ENCODE measurements at regions not wholly inside any gene's neighbourhood (a gene's known extent, or its start where the extent isn't known, plus 50 kb on each side); places are given as distances from the start of the nearest gene placed in this dataset.

DNA sequence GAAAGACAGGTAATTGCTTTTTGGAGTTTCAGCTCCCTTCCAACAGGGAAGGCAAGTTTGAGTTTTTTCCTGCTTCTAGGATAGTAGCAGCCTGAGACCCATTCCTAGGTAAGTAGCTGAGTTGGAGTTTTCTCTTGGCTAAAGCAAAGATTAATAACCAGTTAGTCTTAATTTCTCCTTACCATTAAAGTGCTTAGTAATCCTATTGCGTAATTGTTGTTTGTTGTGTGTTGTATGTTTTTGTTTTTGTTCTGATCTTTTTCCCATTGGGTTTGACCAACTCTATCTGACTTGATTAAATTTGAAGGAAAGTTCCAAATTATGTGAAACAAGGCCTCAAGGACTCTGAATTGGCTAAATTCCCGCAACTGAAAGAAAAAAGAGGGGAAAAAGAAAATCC lies 83.5 kb downstream of the TBX22 start:
- H4K20me1 ChIP-seq (ENCODE audit: insufficient read depth, low read length): no peaks in the 10 kb centered on the region
- no peaks in the 10 kb centered on the region for H3K4me1 Mint-ChIP-seq
- TF ChIP-seq, protein P1, sequence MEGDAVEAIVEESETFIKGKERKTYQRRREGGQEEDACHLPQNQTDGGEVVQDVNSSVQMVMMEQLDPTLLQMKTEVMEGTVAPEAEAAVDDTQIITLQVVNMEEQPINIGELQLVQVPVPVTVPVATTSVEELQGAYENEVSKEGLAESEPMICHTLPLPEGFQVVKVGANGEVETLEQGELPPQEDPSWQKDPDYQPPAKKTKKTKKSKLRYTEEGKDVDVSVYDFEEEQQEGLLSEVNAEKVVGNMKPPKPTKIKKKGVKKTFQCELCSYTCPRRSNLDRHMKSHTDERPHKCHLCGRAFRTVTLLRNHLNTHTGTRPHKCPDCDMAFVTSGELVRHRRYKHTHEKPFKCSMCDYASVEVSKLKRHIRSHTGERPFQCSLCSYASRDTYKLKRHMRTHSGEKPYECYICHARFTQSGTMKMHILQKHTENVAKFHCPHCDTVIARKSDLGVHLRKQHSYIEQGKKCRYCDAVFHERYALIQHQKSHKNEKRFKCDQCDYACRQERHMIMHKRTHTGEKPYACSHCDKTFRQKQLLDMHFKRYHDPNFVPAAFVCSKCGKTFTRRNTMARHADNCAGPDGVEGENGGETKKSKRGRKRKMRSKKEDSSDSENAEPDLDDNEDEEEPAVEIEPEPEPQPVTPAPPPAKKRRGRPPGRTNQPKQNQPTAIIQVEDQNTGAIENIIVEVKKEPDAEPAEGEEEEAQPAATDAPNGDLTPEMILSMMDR (IDR thresholded peaks at IDR 0.05): no peak
- no peaks in the 10 kb centered on the region for H3K36me3 Mint-ChIP-seq
- no peaks in the 10 kb centered on the region for H3K4me1 ChIP-seq (ENCODE audit: control insufficient read depth in 1 of 2, insufficient read depth in 2 of 2, low read length in 2 of 2)
- no peak overlapping the region for H3K9ac ChIP-seq (ENCODE audit: insufficient read depth, low read length, poor library complexity, severe bottlenecking)
- peaks cover 0 to 2% (median 0%) of the 10 kb centered on the region in 3 donors for H3K27me3 Mint-ChIP-seq (ENCODE audit: low read depth in 3 of 3)
- peaks cover 0 to 8% (median 5%) of the 10 kb centered on the region in 7 donors for H3K9me3 Mint-ChIP-seq
- H3K27me3 ChIP-seq (ENCODE audit: control insufficient read depth in 2 of 2, insufficient read depth in 2 of 2, low read length in 2 of 2): no peaks in the 10 kb centered on the region
- no peaks in the 10 kb centered on the region for H3K36me3 ChIP-seq (replicated peaks in 1 of 2; ENCODE audit: control insufficient read depth in 1 of 2, insufficient read depth in 2 of 2, low read length in 2 of 2)
- WGBS (ENCODE audit: insufficient coverage): no CpG with 5 or more reads among the region's 2 CpGs
- no peak overlapping the region for H2AFZ ChIP-seq (ENCODE audit: insufficient read depth, low read depth, low read length, poor library complexity, severe bottlenecking)
- no peak overlapping the region for H3K27ac Mint-ChIP-seq
- no peak for DNase-seq
- no peak overlapping the region for H3K4me3 Mint-ChIP-seq
- no peak overlapping the region for H3K4me2 ChIP-seq (replicated peaks; ENCODE audit: extremely low read depth, low read length, poor library complexity, severe bottlenecking)
- no peak overlapping the region for H3K4me3 ChIP-seq (replicated peaks in 1 of 3; ENCODE audit: low read depth in 2 of 3, low read length in 3 of 3)
- no peak overlapping the region for H3K27ac ChIP-seq (ENCODE audit: low read depth in 1 of 2, low read length in 2 of 2)
- no peaks in the 10 kb centered on the region for H3K79me2 ChIP-seq (ENCODE audit: insufficient read depth, low read length)
- H3K9me3 ChIP-seq (replicated peaks in 1 of 2; ENCODE audit: control insufficient read depth in 1 of 2, insufficient read depth in 1 of 2, low read length in 2 of 2): no peaks in the 10 kb centered on the region
- intact Hi-C loops (cut with micrococcal nuclease): no loop called here

DNA sequence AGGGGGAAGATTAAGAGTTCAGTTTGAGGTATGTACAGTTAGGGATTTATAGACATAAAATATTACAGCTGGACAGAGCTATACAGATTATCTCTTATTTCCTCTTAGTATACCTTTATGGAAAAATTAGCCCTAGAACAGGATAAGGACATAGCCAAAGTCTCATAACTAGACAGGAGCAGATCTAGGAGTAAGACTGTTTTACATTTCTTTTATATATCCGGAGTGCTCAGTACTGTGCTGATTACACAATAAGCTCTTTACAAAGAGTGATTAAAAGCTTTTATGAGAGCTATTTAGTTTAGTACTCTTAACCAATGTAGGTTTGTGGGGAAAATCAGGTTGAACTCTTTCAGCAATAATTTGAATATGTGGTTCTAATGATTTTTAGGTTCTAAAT lies 105.8 kb downstream of the TBX22 start:
- DNase-seq: no peak
- Histone ChIP-seq H3K27me3 (ENCODE audit: control insufficient read depth in 2 of 2, insufficient read depth in 2 of 2, low read length in 2 of 2) (no peaks in the 10 kb centered on the region), H3K4me2 (replicated peaks; ENCODE audit: extremely low read depth, low read length, poor library complexity, severe bottlenecking) (no peak overlapping the region), H4K20me1 (ENCODE audit: insufficient read depth, low read length) (no peaks in the 10 kb centered on the region), H3K9me3 (replicated peaks in 1 of 2; ENCODE audit: control insufficient read depth in 1 of 2, insufficient read depth in 1 of 2, low read length in 2 of 2) (no peaks in the 10 kb centered on the region), H3K4me3 (replicated peaks in 1 of 3; ENCODE audit: low read depth in 2 of 3, low read length in 3 of 3) (no peak overlapping the region), H3K4me1 (ENCODE audit: control insufficient read depth in 1 of 2, insufficient read depth in 2 of 2, low read length in 2 of 2) (no peaks in the 10 kb centered on the region), H3K36me3 (replicated peaks in 1 of 2; ENCODE audit: control insufficient read depth in 1 of 2, insufficient read depth in 2 of 2, low read length in 2 of 2) (no peaks in the 10 kb centered on the region), H3K9ac (ENCODE audit: insufficient read depth, low read length, poor library complexity, severe bottlenecking) (no peak overlapping the region), H3K79me2 (ENCODE audit: insufficient read depth, low read length) (no peaks in the 10 kb centered on the region), H3K27ac (ENCODE audit: low read depth in 1 of 2, low read length in 2 of 2) (no peak overlapping the region), H2AFZ (ENCODE audit: insufficient read depth, low read depth, low read length, poor library complexity, severe bottlenecking) (no peak overlapping the region)
- H3K4me3 Mint-ChIP-seq: no peak overlapping the region
- H3K27ac Mint-ChIP-seq: no peak overlapping the region
- intact Hi-C loops (cut with micrococcal nuclease): no loop called here
- H3K36me3 Mint-ChIP-seq: no peaks in the 10 kb centered on the region
- peaks cover 0 to 2% (median 0%) of the 10 kb centered on the region in 7 donors for H3K9me3 Mint-ChIP-seq
- WGBS (ENCODE audit: insufficient coverage): no CpG with 5 or more reads among the region's 1 CpG
- no peaks in the 10 kb centered on the region for H3K4me1 Mint-ChIP-seq
- TF ChIP-seq, protein P1 (IDR thresholded peaks at IDR 0.05): no peak
- H3K27me3 Mint-ChIP-seq (ENCODE audit: low read depth in 3 of 3): peaks cover 0 to 2% (median 2%) of the 10 kb centered on the region in 3 donors
